Activated B cell treated with CpG ODN at 0.5 μM for 24 hours (primary cell): ENCODE measurements at regions not wholly inside any gene's neighbourhood (a gene's known extent, or its start where the extent isn't known, plus 50 kb on each side); places are given as distances from the start of the nearest gene placed in this dataset.

Experiments used
- ATAC-seq: fragments of 200-7000 bp; cut with Tn5 transposase; one replicate; pipeline ENCODE4 v1.10.0; 2021; ENCODE audit warnings: low read depth, mild to moderate bottlenecking, moderate library complexity
- CTCF ChIA-PET: fragments of 350-600 bp; sonication (Branson Sonifier 250); formaldehyde crosslinking; loops from one replicate; lab custom pipeline; 2021; ENCODE audit warnings: antibody characterized with exemption; lab: Charles Lee
- POLR2A ChIA-PET: fragments of 350-600 bp; sonication (Branson Sonifier 250); formaldehyde crosslinking; loops from one replicate; lab custom pipeline; 2021; ENCODE audit warnings: antibody characterized with exemption; lab: Charles Lee
- DNase-seq: peaks from one replicate; pipeline ENCODE4 v3.0.0; 2022
- H3K27ac Mint-ChIP-seq: one replicate; pipeline ENCODE4 v1.8.0; 2020; ENCODE audit warnings: mixed read lengths
- H3K27me3 Mint-ChIP-seq: one replicate; pipeline ENCODE4 v1.8.0; 2021; ENCODE audit warnings: mixed read lengths
- H3K36me3 Mint-ChIP-seq: one replicate; pipeline ENCODE4 v1.8.0; 2021; ENCODE audit warnings: low read depth, mixed read lengths
- H3K4me1 Mint-ChIP-seq: one replicate; pipeline ENCODE4 v1.8.0; 2021; ENCODE audit warnings: mixed read lengths
- H3K4me3 Mint-ChIP-seq: one replicate; pipeline ENCODE4 v1.8.0; 2020; ENCODE audit warnings: mild to moderate bottlenecking, mixed read lengths
- H3K9me3 Mint-ChIP-seq: one replicate; pipeline ENCODE4 v1.8.0; 2020; ENCODE audit warnings: mixed read lengths
- CTCF ChIP-seq: fragments of 200-600 bp; IDR thresholded peaks from one replicate; pipeline ENCODE4 v1.8.0; 2022; ENCODE audit warnings: antibody characterized with exemption, mild to moderate bottlenecking
- intact Hi-C: fragments of 100-400 bp; cut with micrococcal nuclease; formaldehyde crosslinking; loops from one replicate; pipeline ENCODE4 v1.15.1; 2024

GRCh38 chr12:59383079-59383822, 212.6 kb upstream of the SLC16A7 start:
- no peak for TF ChIP-seq CTCF
- intact Hi-C loops = no loop called here
- no peak for DNase-seq
- CTCF ChIA-PET = no interaction called here
- no peaks in the 10 kb centered on the region for H3K27me3 Mint-ChIP-seq
- POLR2A ChIA-PET = no interaction called here
- no peak overlapping the region for H3K27ac Mint-ChIP-seq
- H3K4me1 Mint-ChIP-seq = no peaks in the 10 kb centered on the region
- H3K36me3 Mint-ChIP-seq = no peaks in the 10 kb centered on the region
- no peak for ATAC-seq
- no peak overlapping the region for H3K4me3 Mint-ChIP-seq
- no peaks in the 10 kb centered on the region for H3K9me3 Mint-ChIP-seq

GRCh38 chr12:59382282-59383078, 213.3 kb upstream of the SLC16A7 start:
- H3K4me1 Mint-ChIP-seq = no peaks in the 10 kb centered on the region
- H3K4me3 Mint-ChIP-seq = no peak overlapping the region
- ChIA-PET POLR2A (no interaction called here), CTCF (no interaction called here)
- DNase-seq (no peak), ATAC-seq (no peak)
- intact Hi-C loops = no loop called here
- no peaks in the 10 kb centered on the region for H3K36me3 Mint-ChIP-seq
- no peaks in the 10 kb centered on the region for H3K27me3 Mint-ChIP-seq
- no peak for TF ChIP-seq CTCF
- H3K27ac Mint-ChIP-seq = no peak overlapping the region
- H3K9me3 Mint-ChIP-seq = no peaks in the 10 kb centered on the region

GRCh38 chr12:59381106-59381505, 214.7 kb upstream of the SLC16A7 start:
- no peak for TF ChIP-seq CTCF
- no peak overlapping the region for H3K27ac Mint-ChIP-seq
- H3K4me1 Mint-ChIP-seq = no peaks in the 10 kb centered on the region
- CTCF ChIA-PET = no interaction called here
- POLR2A ChIA-PET = no interaction called here
- H3K4me3 Mint-ChIP-seq = no peak overlapping the region
- no peak for DNase-seq
- no peaks in the 10 kb centered on the region for H3K9me3 Mint-ChIP-seq
- no peaks in the 10 kb centered on the region for H3K36me3 Mint-ChIP-seq
- no peaks in the 10 kb centered on the region for H3K27me3 Mint-ChIP-seq
- intact Hi-C loops = no loop called here
- no peak for ATAC-seq

GRCh38 chr12:59375633-59376032, 220.2 kb upstream of the SLC16A7 start:
- H3K9me3 Mint-ChIP-seq = no peaks in the 10 kb centered on the region
- POLR2A ChIA-PET = no interaction called here
- no peaks in the 10 kb centered on the region for H3K4me1 Mint-ChIP-seq
- TF ChIP-seq CTCF = no peak
- no peak overlapping the region for H3K27ac Mint-ChIP-seq
- no peak for DNase-seq
- intact Hi-C loops = no loop called here
- no peak overlapping the region for H3K4me3 Mint-ChIP-seq
- CTCF ChIA-PET = no interaction called here
- ATAC-seq = no peak
- no peaks in the 10 kb centered on the region for H3K36me3 Mint-ChIP-seq
- H3K27me3 Mint-ChIP-seq = no peaks in the 10 kb centered on the region

- POLR2A ChIA-PET = no interaction called here
- no peaks in the 10 kb centered on the region for H3K9me3 Mint-ChIP-seq
- no peak for ATAC-seq
- no peak overlapping the region for H3K4me3 Mint-ChIP-seq
- intact Hi-C loops = no loop called here
- H3K27me3 Mint-ChIP-seq = no peaks in the 10 kb centered on the region
- TF ChIP-seq CTCF = no peak
- H3K4me1 Mint-ChIP-seq = no peaks in the 10 kb centered on the region
- no peaks in the 10 kb centered on the region for H3K36me3 Mint-ChIP-seq
- DNase-seq = no peak
- CTCF ChIA-PET = no interaction called here
- no peak overlapping the region for H3K27ac Mint-ChIP-seq
Measured at GRCh38 chr12:59374783-59375182, 221.0 kb upstream of the SLC16A7 start.
